Neuronal stem cell (in vitro differentiated cells): ENCODE measurements at regions not wholly inside any gene's neighbourhood (a gene's known extent, or its start where the extent isn't known, plus 50 kb on each side); places are given as distances from the start of the nearest gene placed in this dataset.

Experiments used
- DNase-seq: peaks from one replicate; pipeline ENCODE4 v3.0.0-alpha.2; 2013; ENCODE audit warnings: low spot score
- H2AFZ ChIP-seq: one replicate; pipeline ENCODE4 v1.6.1; 2013; ENCODE audit warnings: mild to moderate bottlenecking, low read length, inconsistent platforms
- H2AK5ac ChIP-seq: 2 replicates; pipeline ENCODE4 v1.6.1; 2013; ENCODE audit warnings: low read depth, mild to moderate bottlenecking, inconsistent platforms, low read length, moderate library complexity, mixed read lengths
- H2BK120ac ChIP-seq: 2 replicates; pipeline ENCODE4 v1.6.1; 2013; ENCODE audit warnings: low read depth, mild to moderate bottlenecking, inconsistent platforms, low read length, moderate library complexity, mixed read lengths
- H2BK12ac ChIP-seq: one replicate; pipeline ENCODE4 v1.6.1; 2013; ENCODE audit warnings: low read length, inconsistent platforms
- H2BK15ac ChIP-seq: 2 replicates; pipeline ENCODE4 v1.6.1; 2013; ENCODE audit warnings: mild to moderate bottlenecking, low read length, inconsistent platforms, mixed read lengths
- H2BK5ac ChIP-seq: one replicate; pipeline ENCODE4 v1.6.1; 2013; ENCODE audit warnings: inconsistent platforms, mild to moderate bottlenecking, low read length, moderate library complexity
- H3K14ac ChIP-seq: one replicate; pipeline ENCODE4 v1.6.1; 2013; ENCODE audit warnings: low read length, inconsistent platforms
- H3K18ac ChIP-seq: 2 replicates; pipeline ENCODE4 v1.6.1; 2013; ENCODE audit warnings: low read length, inconsistent platforms
- H3K23ac ChIP-seq: 2 replicates; pipeline ENCODE4 v1.6.1; 2013; ENCODE audit warnings: low read depth, mild to moderate bottlenecking, mixed read lengths, low read length, inconsistent platforms; ENCODE audit not compliant: poor library complexity
- H3K27ac ChIP-seq: replicated peaks from 3 replicates; pipeline ENCODE4 v1.5.1; 2013; ENCODE audit warnings: low read length, inconsistent platforms
- H3K27me3 ChIP-seq, 3 experiments: 2 replicates each; pipeline ENCODE4 v1.6.1; 2013; ENCODE audit warnings: low read length in 3 of 3, mild to moderate bottlenecking in 2 of 3, inconsistent platforms in 1 of 3, low read depth in 1 of 3, mixed read lengths in 1 of 3, moderate library complexity in 1 of 3; ENCODE audit not compliant: control insufficient read depth in 3 of 3, insufficient read depth in 3 of 3
- H3K36me3 ChIP-seq, 2 donors: replicated peaks in 1 of 2; 2 replicates each; pipeline ENCODE4 v1.6.1; 2013; ENCODE audit warnings: low read length in 2 of 2; ENCODE audit not compliant: control insufficient read depth in 2 of 2, insufficient read depth in 2 of 2
- H3K4ac ChIP-seq: 2 replicates; pipeline ENCODE4 v1.6.1; 2013; ENCODE audit warnings: inconsistent platforms, mild to moderate bottlenecking, low read length, moderate library complexity
- H3K4me1 ChIP-seq, 2 donors: 1 replicate in 1 of 2; 2 replicates in 1 of 2; pipeline ENCODE4 v1.6.1; 2013; ENCODE audit warnings: low read length in 2 of 2, low read depth in 1 of 2; ENCODE audit not compliant: control insufficient read depth in 2 of 2, insufficient read depth in 1 of 2
- H3K4me2 ChIP-seq: one replicate; pipeline ENCODE4 v1.6.1; 2013; ENCODE audit warnings: mild to moderate bottlenecking, low read length, inconsistent platforms; ENCODE audit not compliant: insufficient read depth, poor library complexity, severe bottlenecking
- H3K4me3 ChIP-seq, 2 donors: 2 replicates each; pipeline ENCODE4 v1.5.1; 2013; ENCODE audit warnings: low read length in 2 of 2, mild to moderate bottlenecking in 2 of 2, inconsistent platforms in 1 of 2, moderate library complexity in 1 of 2
- H3K79me1 ChIP-seq: one replicate; pipeline ENCODE4 v1.6.1; 2013; ENCODE audit warnings: low read depth, mild to moderate bottlenecking, inconsistent platforms, low read length, moderate library complexity
- H3K9ac ChIP-seq: one replicate; pipeline ENCODE4 v1.6.1; 2013; ENCODE audit warnings: mild to moderate bottlenecking, low read depth, low read length, inconsistent platforms; ENCODE audit not compliant: poor library complexity
- H3K9me3 ChIP-seq, 2 donors: replicated peaks in 1 of 2; 2 replicates each; pipeline versions ENCODE3 to v1.6.1; 2013; ENCODE audit warnings: low read length in 2 of 2, mild to moderate bottlenecking in 2 of 2, inconsistent platforms in 1 of 2, low read depth in 1 of 2, mixed read lengths in 1 of 2, moderate library complexity in 1 of 2; ENCODE audit not compliant: control insufficient read depth in 2 of 2, insufficient read depth in 1 of 2
- H4K8ac ChIP-seq: one replicate; pipeline ENCODE4 v1.6.1; 2013; ENCODE audit warnings: low read depth, mild to moderate bottlenecking, inconsistent platforms, low read length, moderate library complexity
- H4K91ac ChIP-seq: one replicate; pipeline ENCODE4 v1.6.1; 2013; ENCODE audit warnings: low read length, low read depth, mild to moderate bottlenecking, inconsistent platforms; ENCODE audit not compliant: poor library complexity
- WGBS, 2 donors: extraction: QIAGEN DNeasy Blood & Tissue Kit; methylation state at CpG; one replicate each; pipeline ENCODE4 v1.1.7; 2013; ENCODE audit warnings: missing lambda C conversion rate in 2 of 2, mixed read lengths in 1 of 2; ENCODE audit not compliant: insufficient read length in 2 of 2, insufficient replicate concordance in 1 of 2; ENCODE audit errors: extremely low coverage in 2 of 2; 5-methylcytosine and 5-hydroxymethylcytosine counted together

GRCh38 chr7:110065121-110065520 is 1025.8 kb upstream of the LRRN3 start:
- Histone ChIP-seq H4K91ac (no peak overlapping the region), H3K9ac (no peak overlapping the region), H3K4me2 (no peak overlapping the region), H3K27ac (no peak overlapping the region), H3K4ac (no peak overlapping the region), H3K18ac (no peak overlapping the region), H3K14ac (no peak overlapping the region), H3K27me3 (no peaks in the 10 kb centered on the region), H3K4me3 (no peak overlapping the region), H2BK5ac (no peak overlapping the region), H2BK15ac (no peak overlapping the region), H3K4me1 (peaks cover 0 to 2% of the 10 kb centered on the region in 2 donors), H2AFZ (no peak overlapping the region), H3K23ac (no peak overlapping the region), H2AK5ac (no peak overlapping the region), H3K36me3 (no peaks in the 10 kb centered on the region), H3K79me1 (no peaks in the 10 kb centered on the region), H2BK120ac (no peak overlapping the region), H4K8ac (no peak overlapping the region), H2BK12ac (no peak overlapping the region), H3K9me3 (peaks cover 0 to 3% of the 10 kb centered on the region in 2 donors)
- no CpG with 5 or more reads among the region's 3 CpGs for WGBS, 2 donors
- DNase-seq = no peak

GRCh38 chr7:110066843-110067242 is 1024.1 kb upstream of the LRRN3 start:
- Histone ChIP-seq H2BK12ac (no peak overlapping the region), H3K18ac (no peak overlapping the region), H3K4me1 (peaks cover 0 to 2% of the 10 kb centered on the region in 2 donors), H3K9ac (no peak overlapping the region), H2BK120ac (no peak overlapping the region), H3K4ac (no peak overlapping the region), H3K79me1 (no peaks in the 10 kb centered on the region), H4K91ac (no peak overlapping the region), H3K27ac (no peak overlapping the region), H3K4me2 (no peak overlapping the region), H3K4me3 (no peak overlapping the region), H2AFZ (no peak overlapping the region), H3K36me3 (no peaks in the 10 kb centered on the region), H3K14ac (no peak overlapping the region), H3K9me3 (peaks cover 0 to 3% of the 10 kb centered on the region in 2 donors), H2BK15ac (no peak overlapping the region), H4K8ac (no peak overlapping the region), H3K23ac (no peak overlapping the region), H3K27me3 (no peaks in the 10 kb centered on the region), H2AK5ac (no peak overlapping the region), H2BK5ac (no peak overlapping the region)
- DNase-seq = no peak
- WGBS, 2 donors = no CpG with 5 or more reads among the region's 2 CpGs

GRCh38 chr7:110071192-110071591 is 1019.7 kb upstream of the LRRN3 start:
- H3K36me3 ChIP-seq = no peaks in the 10 kb centered on the region

GRCh38 chr7:110075450-110075849 is 1015.5 kb upstream of the LRRN3 start:
- Histone ChIP-seq H3K9ac (no peak overlapping the region), H3K4me2 (no peak overlapping the region), H2AK5ac (no peak overlapping the region), H2AFZ (no peak overlapping the region), H3K23ac (no peak overlapping the region), H3K4me1 (peaks cover 0 to 3% of the 10 kb centered on the region in 2 donors), H2BK5ac (no peak overlapping the region), H2BK120ac (no peak overlapping the region), H3K36me3 (no peaks in the 10 kb centered on the region), H3K4me3 (no peak overlapping the region), H3K27me3 (no peaks in the 10 kb centered on the region), H4K91ac (no peak overlapping the region), H2BK12ac (no peak overlapping the region), H3K4ac (no peak overlapping the region), H3K79me1 (no peaks in the 10 kb centered on the region), H3K27ac (no peak overlapping the region), H2BK15ac (no peak overlapping the region), H3K9me3 (no peaks in the 10 kb centered on the region), H3K14ac (no peak overlapping the region), H3K18ac (no peak overlapping the region), H4K8ac (no peak overlapping the region)
- no CpG with 5 or more reads among the region's 1 CpG for WGBS, 2 donors
- DNase-seq = no peak

More at GRCh38 chr7:110071192-110071591, 1019.7 kb upstream of the LRRN3 start:
- Histone ChIP-seq H3K14ac (no peak overlapping the region), H2AK5ac (no peak overlapping the region), H3K4me3 (no peak overlapping the region), H3K9ac (no peak overlapping the region), H2BK120ac (no peak overlapping the region), H2AFZ (peak overlapping the region; percentile 37), H2BK12ac (no peak overlapping the region), H3K4me2 (no peak overlapping the region), H3K27me3 (no peaks in the 10 kb centered on the region), H2BK15ac (no peak overlapping the region), H3K18ac (no peak overlapping the region), H3K79me1 (no peaks in the 10 kb centered on the region), H4K8ac (no peak overlapping the region), H3K27ac (no peak overlapping the region), H3K9me3 (peaks cover 0 to 3% of the 10 kb centered on the region in 2 donors), H3K4me1 (peaks cover 0 to 3% of the 10 kb centered on the region in 2 donors), H3K23ac (no peak overlapping the region), H4K91ac (no peak overlapping the region), H2BK5ac (no peak overlapping the region), H3K4ac (no peak overlapping the region)
- WGBS, 2 donors = no CpG with 5 or more reads among the region's 4 CpGs
- no peak for DNase-seq
